BLaER1 treated with 17β-estradiol and CSF1 and Interleukin-3, amounts not matched to agents 10 nM and 100 nM (cell line): ENCODE measurements at regions not wholly inside any gene's neighbourhood (a gene's known extent, or its start where the extent isn't known, plus 50 kb on each side); places are given as distances from the start of the nearest gene placed in this dataset.
A peak's percentile ranks its signal among the peaks of the same experiment; 100 is the strongest.

Experiments used
- H3K27ac ChIP-seq, 11 experiments: shearing (Covaris generic); formaldehyde crosslinking; 2 replicates each; pipeline ENCODE4 v1.8.1; 2022
- H3K27me3 ChIP-seq, 11 experiments: shearing (Covaris generic); formaldehyde crosslinking; 2 replicates each; pipeline ENCODE4 v1.8.1; 2022
- H3K36me3 ChIP-seq, 11 experiments: shearing (Covaris generic); formaldehyde crosslinking; 2 replicates each; pipeline ENCODE4 v1.8.1; 2022
- H3K4me1 ChIP-seq, 10 experiments: shearing (Covaris generic); formaldehyde crosslinking; 2 replicates each; pipeline ENCODE4 v1.8.1; 2022
- H3K4me2 ChIP-seq, 11 experiments: shearing (Covaris generic); formaldehyde crosslinking; 2 replicates each; pipeline ENCODE4 v1.8.1; 2022
- H3K4me3 ChIP-seq, 10 experiments: shearing (Covaris generic); formaldehyde crosslinking; 2 replicates each; pipeline ENCODE4 v1.8.1; 2022
- H3K9ac ChIP-seq, 11 experiments: shearing (Covaris generic); formaldehyde crosslinking; 2 replicates each; pipeline ENCODE4 v1.8.1; 2022
- H3K9me3 ChIP-seq, 11 experiments: shearing (Covaris generic); formaldehyde crosslinking; replicated peaks in 1 of 11; 2 replicates each; pipeline ENCODE4 v1.8.1; 2022
- H4K20me1 ChIP-seq, 11 experiments: shearing (Covaris generic); formaldehyde crosslinking; 2 replicates each; pipeline ENCODE4 v1.8.1; 2022
- Cebpa-rat ChIP-seq, 11 experiments: shearing (Covaris generic); IDR thresholded peaks; 2 replicates each; pipeline ENCODE4 v1.8.1; 2022

DNA sequence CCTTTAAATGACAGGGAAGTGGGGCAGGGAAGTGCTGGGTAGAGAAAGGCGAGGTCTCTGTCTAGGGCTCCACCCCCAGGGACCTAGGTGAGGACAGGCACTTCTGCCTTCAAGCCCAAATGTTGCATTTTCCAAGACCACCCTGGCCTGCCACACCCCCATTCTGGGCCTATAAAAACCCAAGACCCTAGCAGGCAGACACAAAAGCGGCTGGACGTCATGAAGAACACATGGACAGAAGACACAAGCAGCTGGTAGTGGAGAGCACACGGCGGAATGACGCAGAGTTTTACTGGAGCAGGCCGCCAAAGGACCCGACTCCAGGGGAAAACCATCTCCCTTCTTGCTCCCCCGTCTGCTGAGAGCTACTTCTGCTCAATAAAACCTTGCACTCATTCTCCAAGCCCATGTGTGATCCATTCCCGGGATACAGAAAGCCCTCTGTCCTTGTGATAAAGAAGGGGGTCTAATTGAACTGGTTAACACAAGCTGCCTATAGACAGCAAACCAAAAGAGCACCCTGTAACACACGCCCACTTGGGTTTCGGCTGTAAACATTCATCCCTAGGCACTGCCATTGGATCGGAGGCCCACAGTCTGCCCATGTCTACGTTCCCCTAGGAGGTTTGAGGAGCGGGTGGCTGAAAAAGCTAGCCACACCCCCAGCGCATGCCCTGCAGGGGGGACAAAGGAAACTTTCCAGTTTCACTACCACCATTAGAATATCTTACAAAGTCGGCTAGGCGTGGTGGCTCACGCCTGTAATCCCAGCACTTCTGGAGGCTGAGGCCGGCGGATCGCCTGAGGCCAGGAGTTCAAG, 622.2 kb upstream of the SALL1 start:
- Histone ChIP-seq H3K9ac (no peak overlapping the region), H4K20me1 (no peaks in the 10 kb centered on the region), H3K4me2 (no peak overlapping the region), H3K4me3 (no peak overlapping the region), H3K4me1 (peaks cover 0 to 7% (median 0%) of the 10 kb centered on the region in 10 experiments; a peak in 3 of 20 replicates), H3K36me3 (no peaks in the 10 kb centered on the region), H3K9me3 (no peaks in the 10 kb centered on the region), H3K27ac (no peak overlapping the region), H3K27me3 (no peaks in the 10 kb centered on the region)
- no peak for TF ChIP-seq Cebpa-rat (IDR thresholded peaks at IDR 0.05)

DNA sequence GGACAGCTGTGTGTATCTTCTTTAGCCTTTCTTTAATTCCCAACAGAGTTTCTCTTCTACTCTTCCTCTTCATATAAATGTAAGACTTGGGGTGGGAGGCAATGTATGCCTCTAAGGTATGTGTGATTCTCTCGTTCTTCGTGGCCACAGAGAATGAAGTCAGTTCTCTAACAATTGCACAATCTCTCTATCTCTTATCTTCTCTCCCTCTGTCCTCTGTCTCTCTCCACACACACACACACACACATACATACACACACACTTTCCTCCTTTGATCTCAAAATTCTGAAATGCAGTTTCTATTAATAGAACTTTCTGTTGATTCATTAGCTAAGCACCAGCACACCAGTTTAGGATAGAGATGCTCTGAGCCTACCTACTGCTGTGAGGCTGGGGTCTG, 615.7 kb upstream of the SALL1 start:
- no peaks in the 10 kb centered on the region for H3K36me3 ChIP-seq
- H3K27ac ChIP-seq: no peak overlapping the region
- no peak overlapping the region for H3K9ac ChIP-seq
- H3K27me3 ChIP-seq: no peaks in the 10 kb centered on the region; a peak in 1 of 22 replicates
- H3K4me1 ChIP-seq: peaks cover 0 to 20% (median 7%) of the 10 kb centered on the region in 10 experiments; a peak in 8 of 20 replicates
- no peaks in the 10 kb centered on the region for H3K9me3 ChIP-seq
- H3K4me3 ChIP-seq: no peak overlapping the region
- no peak for TF ChIP-seq Cebpa-rat (IDR thresholded peaks at IDR 0.05)
- no peaks in the 10 kb centered on the region for H4K20me1 ChIP-seq
- H3K4me2 ChIP-seq: peak overlapping the region in 3 of 11 experiments; percentile 4 to 22 (median 19); a peak in 1 of 22 replicates

DNA sequence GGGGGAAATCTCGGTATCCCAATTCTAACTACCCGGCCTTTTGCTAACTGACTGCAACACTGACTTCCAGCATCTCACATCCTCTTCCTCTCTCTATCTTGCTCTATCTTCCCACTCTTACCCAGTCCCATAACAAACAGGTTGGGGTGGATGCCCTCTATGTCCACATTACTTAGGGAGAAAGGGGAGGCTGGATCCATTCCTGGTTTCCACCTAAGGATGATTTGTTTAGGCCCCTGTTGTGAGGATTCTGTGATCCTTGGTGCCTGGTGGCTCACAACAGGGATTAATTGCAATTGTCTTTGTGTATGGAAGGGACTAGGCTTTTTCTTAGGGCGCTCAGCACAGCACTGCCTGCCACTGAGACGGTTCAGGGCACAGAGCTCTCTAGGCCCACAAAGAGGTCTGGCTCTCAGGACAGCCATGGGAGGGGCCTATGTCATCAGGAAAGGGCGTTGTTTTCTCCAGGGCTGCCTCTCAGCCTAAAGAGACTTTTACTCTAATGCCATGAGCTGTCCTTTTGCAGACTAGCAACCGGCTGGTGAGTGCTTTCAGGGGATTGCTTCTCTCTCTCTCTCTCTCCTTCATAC, 612.1 kb upstream of the SALL1 start:
- Histone ChIP-seq H3K36me3 (no peaks in the 10 kb centered on the region), H3K27ac (no peak overlapping the region), H3K4me1 (peaks cover 0 to 20% (median 7%) of the 10 kb centered on the region in 10 experiments; a peak in 8 of 20 replicates), H4K20me1 (no peaks in the 10 kb centered on the region), H3K9ac (no peak overlapping the region), H3K27me3 (no peaks in the 10 kb centered on the region; a peak in 1 of 22 replicates), H3K4me2 (peak overlapping the region in 3 of 11 experiments; percentile 56 to 74 (median 65); a peak in 2 of 22 replicates), H3K9me3 (no peaks in the 10 kb centered on the region), H3K4me3 (no peak overlapping the region)
- TF ChIP-seq Cebpa-rat (IDR thresholded peaks at IDR 0.05): no peak

DNA sequence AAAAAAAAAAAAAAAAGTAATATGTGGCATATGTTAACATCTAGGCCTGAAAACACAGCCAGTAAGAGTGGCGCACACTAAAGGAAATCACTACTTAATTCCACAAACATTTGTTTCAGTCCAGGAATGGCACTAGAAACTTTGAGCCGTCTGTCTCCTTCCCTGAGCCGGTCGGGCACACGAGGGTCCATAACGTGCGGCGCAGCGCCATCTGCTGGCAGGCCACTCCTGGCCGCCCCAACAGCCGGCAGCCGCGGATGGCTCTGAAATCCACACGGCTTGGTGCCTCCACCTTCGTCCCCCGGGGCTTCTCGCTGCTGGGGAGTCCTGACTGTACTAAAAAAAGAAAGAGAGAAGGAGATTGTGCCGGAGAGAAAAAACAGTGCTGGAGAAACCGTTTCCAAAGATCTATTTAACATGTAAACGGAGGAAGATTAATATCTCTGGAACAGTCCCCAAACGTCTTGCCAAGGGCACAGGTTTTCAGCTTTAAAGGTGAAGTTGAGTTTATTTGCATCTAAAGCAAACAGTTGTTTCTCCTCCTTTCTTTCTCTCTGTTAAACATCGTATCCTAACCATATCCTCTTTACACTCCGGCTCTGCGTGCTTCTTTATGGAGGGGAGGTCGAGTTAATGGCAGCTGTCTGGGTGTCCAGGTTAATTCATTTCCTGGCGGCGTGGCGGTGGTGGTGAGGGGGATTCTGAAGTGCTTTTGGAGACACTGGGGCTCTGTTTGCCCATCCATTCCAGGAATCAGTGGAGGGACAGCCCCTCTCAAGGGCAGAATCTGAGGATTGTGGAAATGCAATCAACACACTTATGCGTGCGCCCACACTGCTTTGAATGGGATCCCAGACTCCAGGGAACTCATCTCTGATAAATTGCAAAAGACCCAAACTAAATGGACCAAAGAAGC, 611.3 kb upstream of the SALL1 start:
- H3K4me3 ChIP-seq: no peak overlapping the region
- TF ChIP-seq Cebpa-rat (IDR thresholded peaks at IDR 0.05): no peak
- peaks cover 0 to 20% (median 7%) of the 10 kb centered on the region in 10 experiments; a peak in 8 of 20 replicates for H3K4me1 ChIP-seq
- no peaks in the 10 kb centered on the region for H4K20me1 ChIP-seq
- no peak overlapping the region for H3K27ac ChIP-seq
- H3K4me2 ChIP-seq: peak overlapping the region; percentile 16 to 74 (median 56); a peak in 19 of 22 replicates
- H3K9me3 ChIP-seq: no peaks in the 10 kb centered on the region
- H3K36me3 ChIP-seq: no peaks in the 10 kb centered on the region
- no peaks in the 10 kb centered on the region; a peak in 1 of 22 replicates for H3K27me3 ChIP-seq
- peak overlapping the region in 5 of 11 experiments; percentile 10 to 48 (median 35); a peak in 3 of 22 replicates for H3K9ac ChIP-seq

DNA sequence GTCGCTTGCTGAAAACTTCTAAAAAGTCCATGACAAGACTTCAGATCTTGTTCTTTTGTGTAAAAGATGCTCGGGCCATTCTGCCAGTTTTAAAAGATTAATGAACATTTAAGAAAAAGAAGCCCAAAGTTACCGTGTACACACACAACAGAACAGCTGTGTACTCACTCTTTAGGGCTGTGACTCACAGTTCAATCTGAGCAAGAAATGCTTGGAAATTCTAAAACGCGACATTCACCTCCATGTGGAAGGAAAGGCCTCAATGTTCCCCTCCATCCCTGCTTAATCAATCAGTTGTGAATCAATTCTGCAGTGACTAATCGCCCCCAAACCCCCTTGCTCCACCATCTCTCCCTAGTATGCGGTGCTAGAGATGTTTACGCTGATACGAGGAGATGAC, 609.9 kb upstream of the SALL1 start:
- no peak overlapping the region for H3K27ac ChIP-seq
- H3K9me3 ChIP-seq: no peaks in the 10 kb centered on the region
- H3K4me1 ChIP-seq: peaks cover 0 to 23% (median 8%) of the 10 kb centered on the region in 10 experiments; a peak in 10 of 20 replicates
- H3K27me3 ChIP-seq: no peaks in the 10 kb centered on the region; a peak in 1 of 22 replicates
- no peak overlapping the region for H3K4me3 ChIP-seq
- H3K9ac ChIP-seq: no peak overlapping the region
- no peak for TF ChIP-seq Cebpa-rat (IDR thresholded peaks at IDR 0.05)
- H4K20me1 ChIP-seq: no peaks in the 10 kb centered on the region
- no peaks in the 10 kb centered on the region for H3K36me3 ChIP-seq
- H3K4me2 ChIP-seq: no peak overlapping the region

DNA sequence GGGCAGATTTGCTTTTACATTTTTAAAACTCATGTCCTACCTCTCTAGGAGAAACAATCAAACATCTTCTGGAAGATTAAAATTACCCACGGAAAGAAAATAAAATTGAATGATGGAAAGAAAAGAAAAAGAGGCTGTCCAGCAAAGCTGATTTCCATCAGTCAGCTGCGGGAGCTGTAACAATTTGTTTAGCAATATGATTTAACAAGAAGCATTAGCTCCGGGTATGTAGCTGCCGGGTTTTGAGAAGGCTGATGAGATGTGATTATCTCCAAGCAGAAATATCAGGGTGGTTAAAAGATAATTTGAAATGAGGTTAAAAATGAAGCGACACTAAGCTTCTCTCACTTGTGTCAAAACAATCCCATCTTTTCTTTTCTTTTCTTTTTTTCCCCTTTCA, 608.9 kb upstream of the SALL1 start:
- Histone ChIP-seq H3K4me1 (peaks cover 0 to 23% (median 8%) of the 10 kb centered on the region in 10 experiments; a peak in 10 of 20 replicates), H3K4me2 (no peak overlapping the region), H3K27me3 (no peaks in the 10 kb centered on the region; a peak in 1 of 22 replicates), H4K20me1 (no peaks in the 10 kb centered on the region), H3K9me3 (no peaks in the 10 kb centered on the region), H3K36me3 (no peaks in the 10 kb centered on the region), H3K9ac (no peak overlapping the region), H3K4me3 (no peak overlapping the region), H3K27ac (no peak overlapping the region)
- TF ChIP-seq Cebpa-rat (IDR thresholded peaks at IDR 0.05): no peak

DNA sequence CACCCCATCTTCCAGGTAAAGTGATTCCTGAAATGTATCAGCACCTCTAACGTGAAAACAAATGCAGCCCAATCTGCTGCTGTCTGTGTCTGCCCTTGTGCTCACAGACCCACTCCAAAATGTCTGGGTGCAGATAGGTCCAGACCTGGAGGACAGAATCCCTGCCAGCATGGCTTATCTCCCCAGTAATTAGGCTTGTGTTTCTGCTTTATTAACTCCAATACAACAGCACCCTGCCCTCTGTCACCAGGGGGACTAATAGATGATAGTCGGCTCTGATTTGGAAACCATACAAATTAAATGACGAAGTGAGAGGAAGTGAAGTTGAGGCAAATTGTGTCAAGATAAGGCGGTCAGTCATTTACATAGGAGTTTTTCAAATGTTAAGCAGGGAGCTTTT, 608.3 kb upstream of the SALL1 start:
- no peak for TF ChIP-seq Cebpa-rat (IDR thresholded peaks at IDR 0.05)
- Histone ChIP-seq H3K27me3 (no peaks in the 10 kb centered on the region; a peak in 1 of 22 replicates), H3K27ac (no peak overlapping the region), H3K4me2 (no peak overlapping the region), H3K36me3 (no peaks in the 10 kb centered on the region), H3K4me1 (peaks cover 0 to 23% (median 8%) of the 10 kb centered on the region in 10 experiments; a peak in 10 of 20 replicates), H3K9me3 (no peaks in the 10 kb centered on the region), H3K9ac (no peak overlapping the region), H3K4me3 (no peak overlapping the region), H4K20me1 (no peaks in the 10 kb centered on the region)

DNA sequence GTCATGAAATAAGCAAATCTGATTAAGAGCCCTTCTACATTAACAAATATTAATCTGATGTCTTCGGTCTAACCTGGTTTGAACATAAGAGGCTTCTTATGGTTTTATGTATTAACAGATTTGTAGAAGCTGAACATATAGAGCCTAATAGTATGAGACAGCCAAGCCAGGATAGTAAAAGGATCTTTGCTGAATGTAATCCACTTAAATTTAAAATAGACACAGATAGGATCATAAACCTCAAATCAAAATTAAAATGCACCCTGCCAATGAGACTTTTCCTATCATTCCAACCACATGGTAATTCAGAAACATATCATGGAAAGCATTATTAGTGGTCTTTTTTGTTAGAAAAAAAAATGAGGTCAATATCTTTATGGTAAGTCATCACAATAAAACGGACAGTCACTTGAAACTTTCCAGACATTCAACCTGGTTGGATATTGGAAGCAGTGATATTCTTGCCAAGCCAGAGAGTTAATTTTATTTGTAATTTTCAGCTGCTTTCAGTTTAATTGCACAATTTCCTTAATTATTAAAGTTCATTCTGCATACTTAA, 606.9 kb upstream of the SALL1 start:
- Histone ChIP-seq H3K36me3 (no peaks in the 10 kb centered on the region), H3K4me2 (no peak overlapping the region)

More for the DNA sequence above, 606.9 kb upstream of the SALL1 start:
- H3K27ac ChIP-seq: no peak overlapping the region
- H4K20me1 ChIP-seq: no peaks in the 10 kb centered on the region
- H3K9ac ChIP-seq: no peak overlapping the region
- H3K4me1 ChIP-seq: peaks cover 0 to 15% (median 8%) of the 10 kb centered on the region in 10 experiments; a peak in 10 of 20 replicates
- no peaks in the 10 kb centered on the region for H3K9me3 ChIP-seq
- no peak overlapping the region for H3K4me3 ChIP-seq
- H3K27me3 ChIP-seq: no peaks in the 10 kb centered on the region; a peak in 1 of 22 replicates
- no peak for TF ChIP-seq Cebpa-rat (IDR thresholded peaks at IDR 0.05)
